ENCODE measurements at regions not wholly inside any gene's neighbourhood (a gene's known extent, or its start where the extent isn't known, plus 50 kb on each side); places are given as distances from the start of the nearest gene placed in this dataset.

DNA sequence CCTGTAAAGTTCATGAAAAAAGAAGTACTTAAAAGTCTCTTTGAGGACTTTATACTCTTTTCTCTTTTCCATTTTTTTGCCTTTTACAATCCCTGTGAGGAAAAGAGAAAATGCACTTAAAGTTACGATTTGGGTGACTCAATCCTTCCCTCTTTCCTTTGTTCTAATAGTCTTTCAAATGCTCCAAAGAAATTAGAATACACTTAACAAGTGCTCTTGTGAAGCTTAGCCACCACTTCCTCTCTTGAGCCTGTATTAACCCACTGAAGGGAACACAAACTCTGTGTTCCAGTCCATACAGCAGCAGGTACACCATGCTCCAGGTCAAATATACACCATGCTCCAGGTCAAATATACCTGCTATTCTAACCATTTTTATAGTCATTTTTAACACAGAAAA is 581.1 kb upstream of the MGAT4C start:
- TF ChIP-seq, protein P1, sequence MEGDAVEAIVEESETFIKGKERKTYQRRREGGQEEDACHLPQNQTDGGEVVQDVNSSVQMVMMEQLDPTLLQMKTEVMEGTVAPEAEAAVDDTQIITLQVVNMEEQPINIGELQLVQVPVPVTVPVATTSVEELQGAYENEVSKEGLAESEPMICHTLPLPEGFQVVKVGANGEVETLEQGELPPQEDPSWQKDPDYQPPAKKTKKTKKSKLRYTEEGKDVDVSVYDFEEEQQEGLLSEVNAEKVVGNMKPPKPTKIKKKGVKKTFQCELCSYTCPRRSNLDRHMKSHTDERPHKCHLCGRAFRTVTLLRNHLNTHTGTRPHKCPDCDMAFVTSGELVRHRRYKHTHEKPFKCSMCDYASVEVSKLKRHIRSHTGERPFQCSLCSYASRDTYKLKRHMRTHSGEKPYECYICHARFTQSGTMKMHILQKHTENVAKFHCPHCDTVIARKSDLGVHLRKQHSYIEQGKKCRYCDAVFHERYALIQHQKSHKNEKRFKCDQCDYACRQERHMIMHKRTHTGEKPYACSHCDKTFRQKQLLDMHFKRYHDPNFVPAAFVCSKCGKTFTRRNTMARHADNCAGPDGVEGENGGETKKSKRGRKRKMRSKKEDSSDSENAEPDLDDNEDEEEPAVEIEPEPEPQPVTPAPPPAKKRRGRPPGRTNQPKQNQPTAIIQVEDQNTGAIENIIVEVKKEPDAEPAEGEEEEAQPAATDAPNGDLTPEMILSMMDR (IDR thresholded peaks at IDR 0.05): no peak
- no peak for TF ChIP-seq EZH2 (IDR thresholded peaks at IDR 0.05; ENCODE audit: borderline replicate concordance, insufficient read depth, low read depth, low read length, poor library complexity, severe bottlenecking)

All from B cell (primary cell).